Calu3 (cell line): ENCODE measurements at regions not wholly inside any gene's neighbourhood (a gene's known extent, or its start where the extent isn't known, plus 50 kb on each side); places are given as distances from the start of the nearest gene placed in this dataset.

Experiments used
- BruUV-seq: library from RNA; stranded (reverse); fragments of 400-500 nt; replicated peaks from 2 replicates; lab custom pipeline; 2021; lab: Mats Ljungman, UMichigan
- CTCF ChIA-PET: fragments of 300-600 bp; sonication (Branson Sonifier 250); formaldehyde crosslinking; loops from one replicate; lab custom pipeline; 2022; ENCODE audit warnings: antibody characterized with exemption; lab: Charles Lee
- DNase-seq: peaks from one replicate; pipeline ENCODE4 v3.0.0; 2022
- H3K27ac Mint-ChIP-seq: one replicate; pipeline ENCODE4 v1.8.0; 2022; ENCODE audit warnings: mixed read lengths; ENCODE audit not compliant: unreplicated experiment
- H3K27me3 Mint-ChIP-seq: one replicate; pipeline ENCODE4 v1.8.0; 2022; ENCODE audit warnings: mixed read lengths; ENCODE audit not compliant: unreplicated experiment
- H3K36me3 Mint-ChIP-seq: one replicate; pipeline ENCODE4 v1.8.0; 2022; ENCODE audit warnings: mild to moderate bottlenecking, moderate library complexity, mixed read lengths; ENCODE audit not compliant: insufficient read depth, unreplicated experiment
- H3K4me1 Mint-ChIP-seq: one replicate; pipeline ENCODE4 v1.8.0; 2022; ENCODE audit warnings: mild to moderate bottlenecking, low read depth, mixed read lengths; ENCODE audit not compliant: unreplicated experiment
- H3K4me3 Mint-ChIP-seq: one replicate; pipeline ENCODE4 v1.8.0; 2022; ENCODE audit warnings: mild to moderate bottlenecking, low read depth, moderate library complexity, mixed read lengths; ENCODE audit not compliant: unreplicated experiment
- H3K9me3 Mint-ChIP-seq: one replicate; pipeline ENCODE4 v1.8.0; 2022; ENCODE audit warnings: low read depth, mixed read lengths; ENCODE audit not compliant: unreplicated experiment
- intact Hi-C: fragments of 100-400 bp; cut with micrococcal nuclease; formaldehyde crosslinking; loops from one replicate; pipeline ENCODE4 v1.10.0; 2022; ENCODE audit not compliant: unreplicated experiment
- TF ChIP-seq, protein P1 (sequence below): fragments of 200-600 bp; IDR thresholded peaks from one replicate; pipeline ENCODE4 v1.8.0; 2022; ENCODE audit warnings: antibody characterized with exemption; ENCODE audit not compliant: unreplicated experiment

DNA sequence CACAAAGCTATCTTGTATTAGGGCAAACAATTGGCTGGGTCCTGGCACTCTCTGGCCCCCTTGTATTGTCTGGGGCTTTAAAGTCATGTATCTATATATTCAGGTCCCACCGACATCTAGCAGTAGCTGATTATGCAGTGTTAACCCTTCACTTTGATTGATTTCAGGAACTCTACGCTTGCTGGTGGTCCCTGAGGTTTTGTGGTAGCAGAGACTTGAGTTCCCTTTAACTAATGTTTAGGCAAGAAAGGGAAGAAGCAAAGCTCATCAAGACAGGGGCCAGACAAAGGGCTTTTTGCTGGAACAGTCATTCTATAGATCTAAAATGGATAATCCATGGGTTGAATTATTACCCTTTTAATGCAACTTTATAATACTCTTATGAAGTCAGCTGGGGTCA lies 95.3 kb upstream of the EPB41L3 start:
- Mint-ChIP-seq H3K9me3 (peaks cover 11% of the 10 kb centered on the region), H3K36me3 (no peaks in the 10 kb centered on the region), H3K27me3 (no peaks in the 10 kb centered on the region), H3K27ac (no peak overlapping the region), H3K4me3 (no peak overlapping the region), H3K4me1 (no peaks in the 10 kb centered on the region)
- CTCF ChIA-PET = interaction anchor here (0.6 kb wide), 1 partner anchor 1283 kb away, joined by 4 read pairs; no protein-coding TSS in a partner anchor
- DNase-seq = no peak
- intact Hi-C loops = no loop called here
- no TSS peak for BruUV-seq
- TF ChIP-seq, protein P1, sequence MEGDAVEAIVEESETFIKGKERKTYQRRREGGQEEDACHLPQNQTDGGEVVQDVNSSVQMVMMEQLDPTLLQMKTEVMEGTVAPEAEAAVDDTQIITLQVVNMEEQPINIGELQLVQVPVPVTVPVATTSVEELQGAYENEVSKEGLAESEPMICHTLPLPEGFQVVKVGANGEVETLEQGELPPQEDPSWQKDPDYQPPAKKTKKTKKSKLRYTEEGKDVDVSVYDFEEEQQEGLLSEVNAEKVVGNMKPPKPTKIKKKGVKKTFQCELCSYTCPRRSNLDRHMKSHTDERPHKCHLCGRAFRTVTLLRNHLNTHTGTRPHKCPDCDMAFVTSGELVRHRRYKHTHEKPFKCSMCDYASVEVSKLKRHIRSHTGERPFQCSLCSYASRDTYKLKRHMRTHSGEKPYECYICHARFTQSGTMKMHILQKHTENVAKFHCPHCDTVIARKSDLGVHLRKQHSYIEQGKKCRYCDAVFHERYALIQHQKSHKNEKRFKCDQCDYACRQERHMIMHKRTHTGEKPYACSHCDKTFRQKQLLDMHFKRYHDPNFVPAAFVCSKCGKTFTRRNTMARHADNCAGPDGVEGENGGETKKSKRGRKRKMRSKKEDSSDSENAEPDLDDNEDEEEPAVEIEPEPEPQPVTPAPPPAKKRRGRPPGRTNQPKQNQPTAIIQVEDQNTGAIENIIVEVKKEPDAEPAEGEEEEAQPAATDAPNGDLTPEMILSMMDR = no peak

GRCh38 chr18:5632041-5632440 lies 88.2 kb upstream of the EPB41L3 start:
- intact Hi-C loops = no loop called here
- H3K27ac Mint-ChIP-seq = no peak overlapping the region
- H3K9me3 Mint-ChIP-seq = peaks cover 11% of the 10 kb centered on the region
- TF ChIP-seq, protein P1 = no peak
- no peak for DNase-seq
- CTCF ChIA-PET = interaction anchor here (0.6 kb wide), 1 partner anchor 27 kb away, joined by 3 read pairs; no protein-coding TSS in a partner anchor
- H3K27me3 Mint-ChIP-seq = no peaks in the 10 kb centered on the region
- no peaks in the 10 kb centered on the region for H3K36me3 Mint-ChIP-seq
- H3K4me1 Mint-ChIP-seq = no peaks in the 10 kb centered on the region
- no TSS peak for BruUV-seq
- H3K4me3 Mint-ChIP-seq = no peak overlapping the region

DNA sequence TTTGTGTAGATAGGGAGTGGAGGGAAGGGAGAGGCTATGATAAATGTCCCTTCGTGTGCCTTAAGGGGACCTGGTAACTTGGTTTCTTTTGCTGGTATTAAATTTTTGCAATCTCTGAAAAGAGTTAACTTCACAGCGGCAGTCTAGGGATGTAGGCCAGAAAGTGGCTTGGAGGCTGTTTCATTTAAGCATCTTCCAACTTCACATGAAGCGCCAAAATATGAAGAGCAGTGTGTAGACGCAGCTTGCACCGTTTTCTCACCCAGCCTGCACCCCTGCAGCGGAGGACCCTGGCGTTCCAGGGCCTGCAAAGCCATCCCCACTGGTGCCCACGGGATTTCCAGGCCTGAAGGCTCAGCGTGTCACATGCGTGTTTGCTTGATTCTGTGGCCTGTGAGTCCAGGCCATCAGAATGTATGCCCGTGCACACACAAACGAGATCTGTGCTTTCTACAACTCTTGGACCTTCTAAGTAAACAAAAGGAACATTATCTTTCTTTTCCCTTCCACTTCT lies 87.2 kb upstream of the EPB41L3 start:
- BruUV-seq = no TSS peak
- no peaks in the 10 kb centered on the region for H3K4me1 Mint-ChIP-seq
- no peaks in the 10 kb centered on the region for H3K27me3 Mint-ChIP-seq
- no peak overlapping the region for H3K27ac Mint-ChIP-seq
- H3K36me3 Mint-ChIP-seq = no peaks in the 10 kb centered on the region
- TF ChIP-seq, protein P1 = no peak
- intact Hi-C loops = no loop called here
- DNase-seq = no peak
- H3K9me3 Mint-ChIP-seq = peaks cover 7% of the 10 kb centered on the region
- H3K4me3 Mint-ChIP-seq = no peak overlapping the region
- CTCF ChIA-PET = no interaction called here

DNA sequence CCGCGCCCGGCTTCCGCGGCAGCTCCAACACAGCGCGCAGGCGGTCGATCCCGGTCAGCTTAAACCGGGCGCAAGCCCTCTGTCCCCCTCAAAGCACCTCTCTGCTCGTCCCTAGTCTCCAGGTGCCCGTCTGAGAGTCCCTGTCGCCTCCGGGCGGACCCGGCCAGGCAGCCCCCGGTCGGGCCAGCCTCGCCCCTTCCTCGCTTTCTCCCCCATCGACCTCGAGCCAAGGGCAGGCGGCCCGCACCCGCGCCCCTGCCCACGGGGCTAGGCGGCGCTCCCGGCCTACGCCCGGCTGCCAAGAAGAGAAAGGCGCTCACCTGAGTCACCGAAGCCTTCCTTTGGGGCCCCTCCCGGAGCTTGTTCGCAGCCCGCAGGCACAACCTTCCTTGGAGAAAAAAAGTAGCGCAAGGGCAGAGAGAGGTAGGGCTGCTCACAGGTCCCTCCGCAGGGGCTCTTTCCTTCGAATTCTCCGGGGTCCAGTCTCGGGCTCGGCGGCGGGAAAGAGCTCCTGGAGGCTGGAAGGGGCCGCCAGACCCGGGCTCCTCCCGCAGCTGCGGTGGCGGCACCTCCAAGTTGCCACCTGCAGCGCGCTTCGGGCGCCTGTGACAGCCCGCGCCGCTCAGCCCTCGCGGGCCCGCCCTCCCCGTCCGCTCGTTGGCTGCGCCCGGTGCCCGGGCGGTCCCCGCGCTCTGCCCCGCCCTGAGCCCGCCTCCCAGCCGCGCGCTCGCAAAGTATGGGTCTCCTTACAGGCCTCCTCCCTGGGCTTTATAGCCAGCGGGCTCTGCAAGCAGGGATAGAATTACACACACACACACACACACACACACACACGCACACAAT lies 86.5 kb upstream of the EPB41L3 start:
- H3K27ac Mint-ChIP-seq = no peak overlapping the region
- TF ChIP-seq, protein P1 = no peak
- intact Hi-C loops = no loop called here
- no peaks in the 10 kb centered on the region for H3K4me1 Mint-ChIP-seq
- H3K9me3 Mint-ChIP-seq = peaks cover 4% of the 10 kb centered on the region
- no peaks in the 10 kb centered on the region for H3K27me3 Mint-ChIP-seq
- BruUV-seq = no TSS peak
- H3K36me3 Mint-ChIP-seq = no peaks in the 10 kb centered on the region
- DNase-seq = no peak
- CTCF ChIA-PET = no interaction called here
- no peak overlapping the region for H3K4me3 Mint-ChIP-seq
